ENCODE measurements at regions not wholly inside any gene's neighbourhood (a gene's known extent, or its start where the extent isn't known, plus 50 kb on each side); places are given as distances from the start of the nearest gene placed in this dataset.

GRCh38 chr4:135770505-135770904, 1568.9 kb upstream of the PABPC4L start:
- H3K9me3 Mint-ChIP-seq, result peaks cover 9% of the 10 kb centered on the region
- no peak overlapping the region for H3K27ac Mint-ChIP-seq (ENCODE audit: unreplicated experiment)
- no peak for DNase-seq (ENCODE audit: low read depth, low spot score)
- no peak overlapping the region for H3K4me3 Mint-ChIP-seq
- TF ChIP-seq CTCF (conservative IDR thresholded peaks at IDR 0.05), result no peak
- peaks cover 7% of the 10 kb centered on the region for H3K4me1 Mint-ChIP-seq
- peaks cover 4% of the 10 kb centered on the region for H3K36me3 Mint-ChIP-seq (ENCODE audit: low read depth)
- no peaks in the 10 kb centered on the region for H3K27me3 Mint-ChIP-seq (ENCODE audit: low read depth)

DNA sequence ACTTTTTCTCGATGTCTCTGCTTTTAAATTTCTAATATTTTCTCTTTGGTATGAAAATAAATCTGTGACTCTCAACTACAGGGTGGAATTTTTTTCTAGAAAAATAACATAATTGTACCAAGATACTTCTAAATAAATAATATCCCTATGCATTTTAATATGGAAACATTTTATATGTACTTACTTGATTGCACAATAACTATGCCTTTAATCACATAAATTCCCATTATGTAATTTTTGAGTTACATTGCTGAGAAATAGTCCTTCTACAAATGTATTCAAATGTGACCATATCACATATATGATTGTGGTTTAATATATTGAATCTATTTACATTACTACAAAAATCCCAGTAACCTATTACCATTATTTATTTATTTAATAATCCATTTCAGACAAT, 1543.3 kb upstream of the PABPC4L start:
- TF ChIP-seq CTCF (conservative IDR thresholded peaks at IDR 0.05), result no peak
- no peaks in the 10 kb centered on the region for H3K4me1 Mint-ChIP-seq
- no peak overlapping the region for H3K27ac Mint-ChIP-seq (ENCODE audit: unreplicated experiment)
- H3K4me3 Mint-ChIP-seq, result no peak overlapping the region
- peaks cover 4% of the 10 kb centered on the region for H3K9me3 Mint-ChIP-seq
- H3K36me3 Mint-ChIP-seq (ENCODE audit: low read depth), result peaks cover 4% of the 10 kb centered on the region
- H3K27me3 Mint-ChIP-seq (ENCODE audit: low read depth), result no peaks in the 10 kb centered on the region
- no peak for DNase-seq (ENCODE audit: low read depth, low spot score)

GRCh38 chr4:135741583-135741982, 1540.0 kb upstream of the PABPC4L start:
- Mint-ChIP-seq H3K36me3 (ENCODE audit: low read depth) (no peaks in the 10 kb centered on the region), H3K27me3 (ENCODE audit: low read depth) (no peaks in the 10 kb centered on the region), H3K4me3 (no peak overlapping the region), H3K9me3 (no peaks in the 10 kb centered on the region), H3K27ac (ENCODE audit: unreplicated experiment) (no peak overlapping the region), H3K4me1 (no peaks in the 10 kb centered on the region)
- no peak for TF ChIP-seq CTCF (conservative IDR thresholded peaks at IDR 0.05)
- DNase-seq (ENCODE audit: low read depth, low spot score), result no peak

GRCh38 chr4:135739354-135739753, 1537.8 kb upstream of the PABPC4L start:
- Mint-ChIP-seq H3K27ac (ENCODE audit: unreplicated experiment) (no peak overlapping the region), H3K27me3 (ENCODE audit: low read depth) (no peaks in the 10 kb centered on the region), H3K36me3 (ENCODE audit: low read depth) (no peaks in the 10 kb centered on the region), H3K4me3 (no peak overlapping the region), H3K9me3 (no peaks in the 10 kb centered on the region), H3K4me1 (no peaks in the 10 kb centered on the region)
- DNase-seq (ENCODE audit: low read depth, low spot score), result no peak
- no peak for TF ChIP-seq CTCF (conservative IDR thresholded peaks at IDR 0.05)

GRCh38 chr4:135735512-135735911, 1533.9 kb upstream of the PABPC4L start:
- no peak overlapping the region for H3K4me3 Mint-ChIP-seq
- H3K27ac Mint-ChIP-seq (ENCODE audit: unreplicated experiment), result no peak overlapping the region
- no peaks in the 10 kb centered on the region for H3K9me3 Mint-ChIP-seq
- H3K36me3 Mint-ChIP-seq (ENCODE audit: low read depth), result no peaks in the 10 kb centered on the region
- H3K27me3 Mint-ChIP-seq (ENCODE audit: low read depth), result no peaks in the 10 kb centered on the region
- no peak for DNase-seq (ENCODE audit: low read depth, low spot score)
- TF ChIP-seq CTCF (conservative IDR thresholded peaks at IDR 0.05), result no peak
- no peaks in the 10 kb centered on the region for H3K4me1 Mint-ChIP-seq

DNA sequence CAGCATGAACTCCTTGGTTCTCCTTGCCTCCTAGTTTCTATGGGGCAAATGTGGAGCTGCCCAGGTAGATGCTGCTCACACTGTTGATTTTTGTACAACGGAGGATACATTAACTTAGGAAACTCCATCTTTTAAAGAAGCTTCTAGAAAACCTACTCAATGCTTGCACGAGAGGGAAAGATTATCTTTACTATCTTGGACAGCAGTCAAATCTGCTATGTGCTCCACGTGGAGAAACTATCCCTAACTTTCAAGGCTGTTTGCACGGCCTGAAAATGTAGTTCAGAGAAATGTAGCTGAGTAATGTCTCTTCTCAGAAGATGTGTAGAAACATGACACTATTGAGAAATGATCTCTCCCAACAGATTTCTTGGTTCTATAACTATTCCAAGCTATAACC, 1530.9 kb upstream of the PABPC4L start:
- Mint-ChIP-seq H3K36me3 (ENCODE audit: low read depth) (no peaks in the 10 kb centered on the region), H3K9me3 (no peaks in the 10 kb centered on the region), H3K4me1 (no peaks in the 10 kb centered on the region), H3K4me3 (no peak overlapping the region), H3K27ac (ENCODE audit: unreplicated experiment) (no peak overlapping the region), H3K27me3 (ENCODE audit: low read depth) (no peaks in the 10 kb centered on the region)
- no peak for DNase-seq (ENCODE audit: low read depth, low spot score)
- no peak for TF ChIP-seq CTCF (conservative IDR thresholded peaks at IDR 0.05)
